Fibroblast of pulmonary artery (primary cell): ENCODE measurements at regions not wholly inside any gene's neighbourhood (a gene's known extent, or its start where the extent isn't known, plus 50 kb on each side); places are given as distances from the start of the nearest gene placed in this dataset.
A peak's percentile ranks its signal among the peaks of the same experiment; 100 is the strongest.

Source experiments
- DNase-seq: peaks from one replicate; pipeline ENCODE4 v3.0.0-alpha.2; 2010; ENCODE audit warnings: low read depth
- H3K4me3 ChIP-seq: replicated peaks from 2 replicates; pipeline ENCODE4 v1.5.1; 2011; ENCODE audit warnings: low read depth, mild to moderate bottlenecking, control low read depth, low read length, moderate library complexity
- TF ChIP-seq, protein P1 (sequence below): IDR thresholded peaks from 2 replicates; pipeline ENCODE4 v1.5.1; 2011; ENCODE audit warnings: mild to moderate bottlenecking, control low read depth, low read length, inconsistent platforms; ENCODE audit errors: missing control alignments

DNA sequence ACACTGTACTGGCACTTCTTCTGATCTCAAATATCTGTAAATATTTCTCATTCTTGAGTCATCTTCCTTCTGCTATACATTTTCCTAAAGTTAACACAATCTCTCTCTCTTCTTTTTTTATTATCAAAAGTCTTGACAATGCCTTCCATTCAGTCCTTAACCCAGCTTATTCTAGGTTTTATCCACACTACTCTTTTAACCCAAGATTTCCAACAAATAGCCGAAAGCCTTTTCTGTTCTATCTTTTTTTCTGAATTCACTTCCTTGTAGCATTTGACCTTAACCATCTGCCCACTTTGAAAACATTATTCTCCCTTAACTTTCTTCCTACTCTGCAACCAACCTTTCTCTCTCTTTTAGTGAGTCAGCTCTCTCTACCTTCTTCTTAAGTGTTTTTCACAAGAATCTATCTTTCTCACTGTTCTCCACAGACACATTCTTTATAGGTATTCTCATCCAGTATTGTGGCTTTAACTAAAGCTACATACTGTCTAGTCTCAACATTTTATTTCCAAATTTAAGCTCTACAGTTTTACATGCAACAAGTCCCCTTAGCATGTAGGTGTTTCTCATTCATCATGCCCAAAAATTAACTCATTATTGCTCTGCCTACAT is 915.6 kb downstream of the KCNMA1 start:
- no peak for DNase-seq

DNA sequence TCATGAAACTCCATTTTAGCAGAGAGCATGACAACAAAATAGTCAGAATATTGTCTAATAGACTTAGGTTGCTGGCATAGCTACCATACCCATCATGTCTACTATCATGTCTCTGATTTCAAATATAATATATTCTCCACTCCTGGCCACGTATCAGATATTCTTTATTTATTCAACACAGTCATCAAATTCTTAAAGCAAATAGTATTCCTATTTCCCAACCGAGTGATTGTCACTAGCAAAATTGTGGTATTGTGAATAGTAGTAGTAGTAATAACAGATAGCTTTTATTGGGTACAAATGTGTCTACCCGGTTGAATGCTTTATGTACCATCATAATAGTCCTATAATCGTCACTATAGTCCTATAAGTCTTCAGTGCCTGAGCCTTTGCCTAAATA is 918.6 kb downstream of the KCNMA1 start:
- H3K4me3 ChIP-seq: no peak overlapping the region
- TF ChIP-seq, protein P1, sequence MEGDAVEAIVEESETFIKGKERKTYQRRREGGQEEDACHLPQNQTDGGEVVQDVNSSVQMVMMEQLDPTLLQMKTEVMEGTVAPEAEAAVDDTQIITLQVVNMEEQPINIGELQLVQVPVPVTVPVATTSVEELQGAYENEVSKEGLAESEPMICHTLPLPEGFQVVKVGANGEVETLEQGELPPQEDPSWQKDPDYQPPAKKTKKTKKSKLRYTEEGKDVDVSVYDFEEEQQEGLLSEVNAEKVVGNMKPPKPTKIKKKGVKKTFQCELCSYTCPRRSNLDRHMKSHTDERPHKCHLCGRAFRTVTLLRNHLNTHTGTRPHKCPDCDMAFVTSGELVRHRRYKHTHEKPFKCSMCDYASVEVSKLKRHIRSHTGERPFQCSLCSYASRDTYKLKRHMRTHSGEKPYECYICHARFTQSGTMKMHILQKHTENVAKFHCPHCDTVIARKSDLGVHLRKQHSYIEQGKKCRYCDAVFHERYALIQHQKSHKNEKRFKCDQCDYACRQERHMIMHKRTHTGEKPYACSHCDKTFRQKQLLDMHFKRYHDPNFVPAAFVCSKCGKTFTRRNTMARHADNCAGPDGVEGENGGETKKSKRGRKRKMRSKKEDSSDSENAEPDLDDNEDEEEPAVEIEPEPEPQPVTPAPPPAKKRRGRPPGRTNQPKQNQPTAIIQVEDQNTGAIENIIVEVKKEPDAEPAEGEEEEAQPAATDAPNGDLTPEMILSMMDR: no peak
- no peak for DNase-seq

More for the DNA sequence above, 915.6 kb downstream of the KCNMA1 start:
- TF ChIP-seq, protein P1: no peak
- H3K4me3 ChIP-seq: no peak overlapping the region

DNA sequence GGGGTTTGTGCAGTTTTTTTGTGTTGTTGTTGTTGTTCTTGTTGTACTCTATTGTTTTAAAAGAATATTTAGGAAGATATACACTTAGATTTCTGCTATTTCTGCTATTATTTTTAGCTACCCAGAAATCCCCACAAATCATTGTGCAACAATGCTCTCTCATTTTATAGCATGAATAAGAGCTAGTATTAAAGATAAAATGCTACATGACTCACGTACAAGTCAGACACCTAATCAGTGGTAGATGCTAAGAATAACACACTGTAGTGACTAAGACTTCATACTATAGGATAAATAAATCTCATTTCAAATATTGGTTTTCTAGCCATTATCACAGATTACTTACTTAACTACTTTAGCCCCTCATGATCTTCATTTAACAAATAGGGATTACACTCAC is 920.5 kb downstream of the KCNMA1 start:
- H3K4me3 ChIP-seq: no peak overlapping the region
- DNase-seq: peak; percentile 68
- TF ChIP-seq, protein P1: no peak

DNA sequence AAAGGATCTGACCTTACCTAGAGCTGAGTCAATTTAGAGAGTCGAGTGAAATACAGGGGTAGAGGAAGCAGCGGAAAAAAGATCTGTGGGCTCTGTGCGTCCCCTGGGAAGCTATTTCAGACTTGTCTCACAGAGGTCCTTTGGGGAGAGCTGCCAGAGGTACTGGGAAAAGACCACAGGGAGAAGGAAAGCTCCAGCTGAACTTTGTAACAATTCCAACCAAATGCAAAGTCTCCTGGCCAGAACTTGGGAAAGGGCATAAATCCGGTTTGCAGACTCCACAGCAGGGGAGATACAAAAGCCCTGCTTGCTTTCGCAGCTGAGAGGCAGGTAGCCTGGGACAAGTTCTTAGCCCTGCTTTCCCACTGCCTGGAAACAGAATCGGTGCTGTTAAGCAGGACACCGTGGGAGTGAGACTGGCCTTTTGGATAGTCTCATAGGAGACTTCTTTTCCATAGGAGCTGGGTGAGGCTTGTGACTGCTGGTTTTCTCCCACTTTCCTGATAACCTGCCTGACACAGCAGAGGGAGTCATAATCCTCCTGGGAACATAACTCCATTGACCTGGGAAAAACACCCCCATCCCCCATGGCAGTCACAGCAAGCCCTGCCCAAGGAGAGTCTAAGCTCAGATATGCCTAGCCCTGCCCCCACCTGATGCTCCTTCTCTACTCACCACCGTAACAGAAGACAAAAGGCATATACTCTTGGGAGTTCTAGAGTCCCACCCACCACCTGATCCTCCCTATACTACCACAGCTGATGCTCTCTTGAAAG is 926.2 kb downstream of the KCNMA1 start:
- TF ChIP-seq, protein P1: no peak
- DNase-seq: no peak
- H3K4me3 ChIP-seq: no peak overlapping the region

DNA sequence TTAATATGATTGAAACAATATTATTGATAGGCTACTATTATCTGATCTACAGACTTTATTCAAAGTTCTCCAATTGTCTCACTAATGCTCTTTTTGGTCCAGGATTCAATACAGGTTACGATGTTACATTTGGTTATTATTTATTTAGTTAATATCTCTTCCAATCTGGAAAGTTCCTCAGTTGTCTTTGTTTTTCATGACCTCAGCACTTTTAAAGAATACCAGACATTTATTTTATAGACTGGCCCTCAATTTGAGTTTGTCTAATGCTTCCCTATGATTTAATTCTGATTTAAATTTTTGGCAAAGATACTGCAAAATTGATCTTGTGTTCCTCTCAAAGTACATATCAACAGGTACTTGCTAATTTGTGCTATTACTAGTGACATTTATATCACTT is 937.4 kb downstream of the KCNMA1 start:
- no peak overlapping the region for H3K4me3 ChIP-seq
- TF ChIP-seq, protein P1: no peak
- DNase-seq: no peak

DNA sequence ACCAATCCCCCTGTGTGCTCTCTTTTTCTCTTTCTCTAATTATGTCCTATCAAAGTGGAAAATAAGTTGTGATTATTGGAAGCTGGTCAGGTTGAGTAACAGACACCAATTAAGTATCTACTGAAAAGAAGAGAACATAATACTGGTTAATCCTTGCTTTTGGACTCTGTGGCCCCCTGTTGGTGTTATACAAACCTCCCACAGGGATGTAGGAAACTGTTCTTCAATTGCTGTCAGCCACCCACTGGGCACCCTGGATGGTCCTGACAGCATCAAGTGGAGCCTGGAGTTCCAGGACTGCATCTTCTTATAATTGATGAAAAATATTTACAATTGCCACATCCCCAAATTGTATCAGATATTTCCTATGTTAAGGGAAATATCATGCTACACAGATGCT is 939.7 kb downstream of the KCNMA1 start:
- no peak overlapping the region for H3K4me3 ChIP-seq
- DNase-seq: no peak
- TF ChIP-seq, protein P1: no peak
